Endothelial cell of umbilical vein (primary cell): ENCODE measurements at regions not wholly inside any gene's neighbourhood (a gene's known extent, or its start where the extent isn't known, plus 50 kb on each side); places are given as distances from the start of the nearest gene placed in this dataset.

Experiments used
- EZH2 ChIP-seq: IDR thresholded peaks from 2 replicates; pipeline ENCODE4 v1.6.1; 2012; ENCODE audit warnings: borderline replicate concordance, low read depth, mild to moderate bottlenecking, moderate library complexity, low read length, inconsistent platforms; ENCODE audit not compliant: severe bottlenecking
- FOS ChIP-seq: IDR thresholded peaks from 2 replicates; pipeline ENCODE4 v1.6.1; 2011; ENCODE audit warnings: mild to moderate bottlenecking, low read length, moderate library complexity, borderline replicate concordance; ENCODE audit not compliant: insufficient read depth
- JUN ChIP-seq: IDR thresholded peaks from 2 replicates; pipeline ENCODE4 v1.6.1; 2011; ENCODE audit warnings: borderline replicate concordance, low read depth; ENCODE audit not compliant: insufficient read length, insufficient read depth
- MYC ChIP-seq: IDR thresholded peaks from one replicate; pipeline ENCODE4 v1.6.1; 2011; ENCODE audit warnings: mild to moderate bottlenecking, low read depth, low read length
- POLR2A ChIP-seq: IDR thresholded peaks from 2 replicates; pipeline ENCODE4 v1.6.1; 2012; ENCODE audit warnings: low read depth, mild to moderate bottlenecking, control low read depth, low read length
- POLR2AphosphoS5 ChIP-seq: IDR thresholded peaks from 2 replicates; pipeline ENCODE4 v1.6.1; 2012; ENCODE audit warnings: low read depth, mild to moderate bottlenecking, control low read depth, low read length, moderate library complexity; ENCODE audit not compliant: insufficient read depth
- TF ChIP-seq, protein P1 (sequence below), 2 donors: IDR thresholded peaks; 1 replicate in 1 of 2; 2 replicates in 1 of 2; pipeline ENCODE4 v1.5.1; 2011; ENCODE audit warnings: low read length in 2 of 2, mild to moderate bottlenecking in 2 of 2, moderate library complexity in 2 of 2, control low read depth in 1 of 2, inconsistent platforms in 1 of 2, low read depth in 1 of 2; ENCODE audit not compliant: insufficient read depth in 1 of 2; ENCODE audit errors: extremely low read depth in 1 of 2
- TF ChIP-seq, protein P2 (sequence below): IDR thresholded peaks from 2 replicates; pipeline ENCODE4 v1.6.1; 2011; ENCODE audit not compliant: insufficient read depth, insufficient read length

DNA sequence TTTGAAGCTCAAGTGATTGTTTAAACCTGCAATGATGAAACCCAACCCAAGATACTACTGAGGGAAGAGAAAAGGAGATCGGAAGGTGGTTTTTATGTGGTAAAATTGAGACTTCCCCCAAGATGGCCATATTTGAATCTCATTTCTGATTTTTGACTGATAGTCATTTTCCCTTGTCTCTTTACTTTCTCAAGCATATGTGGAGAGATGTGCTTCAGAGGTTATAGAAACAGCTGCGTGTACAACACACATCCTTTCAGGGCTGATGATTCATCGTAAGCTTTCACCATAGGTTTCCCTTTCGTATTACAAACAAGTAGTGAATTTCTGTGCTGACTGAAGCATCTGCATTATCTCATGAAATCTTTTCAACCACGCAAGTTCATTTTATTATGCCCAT, 276.2 kb downstream of the EMP1 start:
- TF ChIP-seq POLR2AphosphoS5 (no peak), JUN (no peak), EZH2 (no peak), POLR2A (no peak), MYC (no peak), FOS (no peak)
- TF ChIP-seq, protein P1, sequence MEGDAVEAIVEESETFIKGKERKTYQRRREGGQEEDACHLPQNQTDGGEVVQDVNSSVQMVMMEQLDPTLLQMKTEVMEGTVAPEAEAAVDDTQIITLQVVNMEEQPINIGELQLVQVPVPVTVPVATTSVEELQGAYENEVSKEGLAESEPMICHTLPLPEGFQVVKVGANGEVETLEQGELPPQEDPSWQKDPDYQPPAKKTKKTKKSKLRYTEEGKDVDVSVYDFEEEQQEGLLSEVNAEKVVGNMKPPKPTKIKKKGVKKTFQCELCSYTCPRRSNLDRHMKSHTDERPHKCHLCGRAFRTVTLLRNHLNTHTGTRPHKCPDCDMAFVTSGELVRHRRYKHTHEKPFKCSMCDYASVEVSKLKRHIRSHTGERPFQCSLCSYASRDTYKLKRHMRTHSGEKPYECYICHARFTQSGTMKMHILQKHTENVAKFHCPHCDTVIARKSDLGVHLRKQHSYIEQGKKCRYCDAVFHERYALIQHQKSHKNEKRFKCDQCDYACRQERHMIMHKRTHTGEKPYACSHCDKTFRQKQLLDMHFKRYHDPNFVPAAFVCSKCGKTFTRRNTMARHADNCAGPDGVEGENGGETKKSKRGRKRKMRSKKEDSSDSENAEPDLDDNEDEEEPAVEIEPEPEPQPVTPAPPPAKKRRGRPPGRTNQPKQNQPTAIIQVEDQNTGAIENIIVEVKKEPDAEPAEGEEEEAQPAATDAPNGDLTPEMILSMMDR (IDR thresholded peaks at IDR 0.05; ENCODE audit: extremely low read depth in 1 of 2, insufficient read depth in 1 of 2, low read depth in 1 of 2, low read length in 2 of 2) = no peak
- TF ChIP-seq, protein P2, sequence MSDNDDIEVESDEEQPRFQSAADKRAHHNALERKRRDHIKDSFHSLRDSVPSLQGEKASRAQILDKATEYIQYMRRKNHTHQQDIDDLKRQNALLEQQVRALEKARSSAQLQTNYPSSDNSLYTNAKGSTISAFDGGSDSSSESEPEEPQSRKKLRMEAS = no peak
